Chondrocyte (in vitro differentiated cells): ENCODE measurements at regions not wholly inside any gene's neighbourhood (a gene's known extent, or its start where the extent isn't known, plus 50 kb on each side); places are given as distances from the start of the nearest gene placed in this dataset.

Experiments used
- DNase-seq: peaks from one replicate; pipeline ENCODE4 v3.0.0; 2021; ENCODE audit warnings: mixed read lengths, low spot score
- H3K27ac Mint-ChIP-seq: one replicate; pipeline ENCODE4 v1.8.0; 2021; ENCODE audit warnings: mild to moderate bottlenecking, moderate library complexity, mixed read lengths; ENCODE audit not compliant: unreplicated experiment
- H3K27me3 Mint-ChIP-seq: 2 replicates; pipeline ENCODE4 v1.8.0; 2021; ENCODE audit warnings: low read depth, mixed read lengths
- H3K36me3 Mint-ChIP-seq: 2 replicates; pipeline ENCODE4 v1.8.0; 2021; ENCODE audit warnings: low read depth, mixed read lengths
- H3K4me1 Mint-ChIP-seq: 2 replicates; pipeline ENCODE4 v1.8.0; 2021; ENCODE audit warnings: low read depth, mild to moderate bottlenecking, mixed read lengths
- H3K4me3 Mint-ChIP-seq: one replicate; pipeline ENCODE4 v1.8.0; 2021; ENCODE audit warnings: mild to moderate bottlenecking, moderate library complexity, mixed read lengths; ENCODE audit not compliant: unreplicated experiment
- H3K9me3 Mint-ChIP-seq: 2 replicates; pipeline ENCODE4 v1.8.0; 2021; ENCODE audit warnings: low read depth, mixed read lengths
- TF ChIP-seq, protein P1 (sequence below): fragments of 200-600 bp; sonication (generic); IDR thresholded peaks from 2 replicates; pipeline ENCODE4 v1.5.0; 2021; ENCODE audit warnings: antibody characterized with exemption, mild to moderate bottlenecking, moderate library complexity

DNA sequence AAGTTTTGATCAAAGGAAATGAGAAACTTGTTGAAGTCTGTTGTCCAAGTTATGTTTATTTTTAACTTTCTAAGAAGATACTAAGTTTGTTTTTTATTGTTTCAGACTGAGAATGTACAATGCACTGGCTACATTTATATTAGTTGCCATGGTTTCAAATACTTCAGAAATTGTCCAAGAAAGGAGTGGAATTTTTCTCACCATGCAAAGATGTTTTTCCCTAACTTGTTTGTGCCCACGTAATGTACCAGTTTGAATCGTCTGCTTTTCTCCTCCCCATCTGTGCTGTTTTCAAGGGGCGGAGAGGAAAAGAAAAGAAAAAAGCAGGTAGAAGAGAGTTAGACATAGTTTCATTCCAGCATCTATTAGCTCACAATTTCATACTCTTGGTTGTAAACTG lies 407.0 kb downstream of the KCTD16 start:
- no peaks in the 10 kb centered on the region for H3K4me1 Mint-ChIP-seq
- peaks cover 3% of the 10 kb centered on the region for H3K27me3 Mint-ChIP-seq
- H3K36me3 Mint-ChIP-seq = no peaks in the 10 kb centered on the region
- peaks cover 4% of the 10 kb centered on the region for H3K9me3 Mint-ChIP-seq
- H3K27ac Mint-ChIP-seq = no peak overlapping the region
- no peak overlapping the region for H3K4me3 Mint-ChIP-seq
- TF ChIP-seq, protein P1, sequence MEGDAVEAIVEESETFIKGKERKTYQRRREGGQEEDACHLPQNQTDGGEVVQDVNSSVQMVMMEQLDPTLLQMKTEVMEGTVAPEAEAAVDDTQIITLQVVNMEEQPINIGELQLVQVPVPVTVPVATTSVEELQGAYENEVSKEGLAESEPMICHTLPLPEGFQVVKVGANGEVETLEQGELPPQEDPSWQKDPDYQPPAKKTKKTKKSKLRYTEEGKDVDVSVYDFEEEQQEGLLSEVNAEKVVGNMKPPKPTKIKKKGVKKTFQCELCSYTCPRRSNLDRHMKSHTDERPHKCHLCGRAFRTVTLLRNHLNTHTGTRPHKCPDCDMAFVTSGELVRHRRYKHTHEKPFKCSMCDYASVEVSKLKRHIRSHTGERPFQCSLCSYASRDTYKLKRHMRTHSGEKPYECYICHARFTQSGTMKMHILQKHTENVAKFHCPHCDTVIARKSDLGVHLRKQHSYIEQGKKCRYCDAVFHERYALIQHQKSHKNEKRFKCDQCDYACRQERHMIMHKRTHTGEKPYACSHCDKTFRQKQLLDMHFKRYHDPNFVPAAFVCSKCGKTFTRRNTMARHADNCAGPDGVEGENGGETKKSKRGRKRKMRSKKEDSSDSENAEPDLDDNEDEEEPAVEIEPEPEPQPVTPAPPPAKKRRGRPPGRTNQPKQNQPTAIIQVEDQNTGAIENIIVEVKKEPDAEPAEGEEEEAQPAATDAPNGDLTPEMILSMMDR = no peak
- no peak for DNase-seq

DNA sequence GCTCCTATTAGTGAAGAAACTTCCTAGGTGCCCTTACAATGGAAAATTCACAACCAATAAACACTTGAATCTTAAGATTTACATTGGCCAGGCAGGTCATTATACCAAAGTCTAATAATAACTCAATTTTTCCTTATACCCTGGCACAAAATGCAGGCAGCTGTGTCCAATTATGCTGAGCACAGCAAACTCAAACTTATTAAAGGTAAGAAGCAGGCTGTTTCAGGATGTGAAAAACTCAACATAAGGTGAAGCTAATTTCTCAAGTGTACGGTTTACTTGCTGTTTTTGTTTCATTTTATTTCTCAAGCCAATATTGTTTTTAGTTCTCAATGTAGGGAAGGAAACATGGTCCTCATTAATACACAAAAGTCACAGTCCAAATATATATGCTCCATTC lies 405.1 kb downstream of the KCTD16 start:
- Mint-ChIP-seq H3K9me3 (peaks cover 7% of the 10 kb centered on the region), H3K27me3 (peaks cover 3% of the 10 kb centered on the region), H3K27ac (no peak overlapping the region), H3K36me3 (no peaks in the 10 kb centered on the region), H3K4me3 (no peak overlapping the region), H3K4me1 (no peaks in the 10 kb centered on the region)
- DNase-seq = no peak
- TF ChIP-seq, protein P1 = no peak

DNA sequence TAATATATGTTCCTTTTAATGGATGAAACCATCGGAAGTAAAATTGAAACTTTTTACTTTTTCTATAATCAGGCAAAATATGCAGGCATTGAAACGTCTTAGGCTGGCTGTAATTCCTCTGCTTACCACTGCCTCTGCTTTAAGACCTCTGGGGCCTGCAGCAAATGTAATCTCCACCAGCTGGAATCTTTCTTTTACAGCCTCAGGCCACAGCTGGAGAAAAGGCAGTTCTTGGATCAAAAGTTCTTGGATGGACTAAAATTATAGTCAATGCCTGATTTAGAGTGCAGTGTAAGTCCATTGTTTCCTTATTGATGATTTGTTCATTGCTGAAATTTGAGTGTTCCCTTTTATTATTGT lies 396.7 kb downstream of the KCTD16 start:
- H3K27ac Mint-ChIP-seq = no peak overlapping the region
- no peaks in the 10 kb centered on the region for H3K4me1 Mint-ChIP-seq
- no peak overlapping the region for H3K4me3 Mint-ChIP-seq
- peaks cover 2% of the 10 kb centered on the region for H3K36me3 Mint-ChIP-seq
- TF ChIP-seq, protein P1 = no peak
- no peaks in the 10 kb centered on the region for H3K27me3 Mint-ChIP-seq
- DNase-seq = no peak
- peaks cover 32% of the 10 kb centered on the region for H3K9me3 Mint-ChIP-seq

DNA sequence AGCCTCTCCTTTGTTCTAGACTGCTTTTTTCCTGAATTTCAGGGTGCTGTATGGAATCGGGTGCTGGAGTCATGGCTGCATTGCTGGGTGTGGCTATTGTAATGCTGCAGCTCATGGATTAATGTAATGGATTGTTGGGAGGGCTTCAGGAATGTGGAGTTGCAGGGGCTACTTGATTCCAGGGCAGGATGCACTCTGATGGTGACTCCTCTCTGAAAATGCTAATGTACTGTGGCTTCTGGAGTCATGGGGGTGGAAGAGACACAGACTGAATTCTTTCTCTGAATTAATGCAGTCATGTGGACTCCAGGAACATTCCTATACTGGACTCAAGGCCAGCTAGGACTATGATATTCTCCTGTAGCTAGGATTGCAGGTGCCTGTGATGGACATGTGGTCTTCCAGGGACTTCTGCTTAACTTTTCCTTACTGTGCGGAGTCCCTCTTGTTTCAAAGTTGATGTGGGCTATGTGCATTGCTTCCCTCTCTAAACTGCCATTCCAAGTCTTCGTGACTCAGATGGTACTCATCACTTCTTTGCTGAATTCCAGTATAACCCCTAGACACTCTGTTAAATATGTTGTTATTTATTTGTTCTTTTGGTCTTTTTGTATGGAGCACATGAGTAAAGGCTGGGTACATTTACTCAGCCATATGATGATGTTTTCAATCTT lies 396.2 kb downstream of the KCTD16 start:
- TF ChIP-seq, protein P1 = no peak
- H3K4me1 Mint-ChIP-seq = no peaks in the 10 kb centered on the region
- DNase-seq = no peak

DNA sequence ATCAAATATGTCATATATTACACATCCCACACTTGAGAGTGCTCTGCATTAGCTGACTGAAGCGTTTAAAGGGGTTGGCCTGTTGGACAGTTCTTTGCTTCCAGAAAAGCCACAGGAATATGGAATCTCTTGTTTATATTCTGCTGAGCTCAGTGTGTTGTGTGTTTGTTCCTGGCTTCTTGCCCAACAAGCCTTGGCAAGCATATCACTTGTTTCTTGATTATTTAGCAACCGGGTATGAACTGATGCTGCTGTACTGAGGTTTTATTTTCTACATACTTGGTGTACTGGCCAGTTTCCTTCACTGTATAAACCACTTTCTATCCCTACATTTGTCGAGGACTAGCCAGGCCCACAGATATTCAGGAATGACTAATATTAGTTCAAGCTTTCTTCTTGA lies 378.9 kb downstream of the KCTD16 start:
- Mint-ChIP-seq H3K4me1 (no peaks in the 10 kb centered on the region), H3K27me3 (no peaks in the 10 kb centered on the region), H3K4me3 (no peak overlapping the region), H3K27ac (no peak overlapping the region), H3K9me3 (peaks cover 3% of the 10 kb centered on the region), H3K36me3 (no peaks in the 10 kb centered on the region)
- DNase-seq = no peak
- TF ChIP-seq, protein P1 = no peak

More for the DNA sequence above, 396.2 kb downstream of the KCTD16 start:
- Mint-ChIP-seq H3K36me3 (peaks cover 2% of the 10 kb centered on the region), H3K27me3 (no peaks in the 10 kb centered on the region), H3K9me3 (peaks cover 32% of the 10 kb centered on the region), H3K27ac (no peak overlapping the region), H3K4me3 (no peak overlapping the region)
